ENCODE measurements at regions not wholly inside any gene's neighbourhood (a gene's known extent, or its start where the extent isn't known, plus 50 kb on each side); places are given as distances from the start of the nearest gene placed in this dataset.

DNA sequence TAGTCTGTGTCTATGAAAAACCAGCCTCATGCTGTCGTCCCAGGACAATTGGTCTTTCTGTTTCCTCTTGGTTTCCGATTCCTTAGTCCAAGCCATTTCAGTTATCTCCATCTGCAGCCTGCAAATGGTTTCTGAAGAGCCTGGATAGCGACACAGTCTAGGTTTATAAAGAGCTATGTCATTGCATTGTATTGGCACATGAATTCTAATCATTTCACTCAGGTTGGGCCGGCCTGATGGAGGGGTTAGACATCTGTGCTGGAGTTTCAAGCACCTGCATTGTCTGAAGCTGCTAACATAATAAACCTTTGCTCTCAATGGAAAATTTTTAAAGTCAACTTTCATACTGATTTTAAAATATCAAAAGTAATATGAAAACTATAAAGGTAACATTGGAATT, 232.6 kb upstream of the MAP3K7 start (continued):
- TF ChIP-seq, protein P1, sequence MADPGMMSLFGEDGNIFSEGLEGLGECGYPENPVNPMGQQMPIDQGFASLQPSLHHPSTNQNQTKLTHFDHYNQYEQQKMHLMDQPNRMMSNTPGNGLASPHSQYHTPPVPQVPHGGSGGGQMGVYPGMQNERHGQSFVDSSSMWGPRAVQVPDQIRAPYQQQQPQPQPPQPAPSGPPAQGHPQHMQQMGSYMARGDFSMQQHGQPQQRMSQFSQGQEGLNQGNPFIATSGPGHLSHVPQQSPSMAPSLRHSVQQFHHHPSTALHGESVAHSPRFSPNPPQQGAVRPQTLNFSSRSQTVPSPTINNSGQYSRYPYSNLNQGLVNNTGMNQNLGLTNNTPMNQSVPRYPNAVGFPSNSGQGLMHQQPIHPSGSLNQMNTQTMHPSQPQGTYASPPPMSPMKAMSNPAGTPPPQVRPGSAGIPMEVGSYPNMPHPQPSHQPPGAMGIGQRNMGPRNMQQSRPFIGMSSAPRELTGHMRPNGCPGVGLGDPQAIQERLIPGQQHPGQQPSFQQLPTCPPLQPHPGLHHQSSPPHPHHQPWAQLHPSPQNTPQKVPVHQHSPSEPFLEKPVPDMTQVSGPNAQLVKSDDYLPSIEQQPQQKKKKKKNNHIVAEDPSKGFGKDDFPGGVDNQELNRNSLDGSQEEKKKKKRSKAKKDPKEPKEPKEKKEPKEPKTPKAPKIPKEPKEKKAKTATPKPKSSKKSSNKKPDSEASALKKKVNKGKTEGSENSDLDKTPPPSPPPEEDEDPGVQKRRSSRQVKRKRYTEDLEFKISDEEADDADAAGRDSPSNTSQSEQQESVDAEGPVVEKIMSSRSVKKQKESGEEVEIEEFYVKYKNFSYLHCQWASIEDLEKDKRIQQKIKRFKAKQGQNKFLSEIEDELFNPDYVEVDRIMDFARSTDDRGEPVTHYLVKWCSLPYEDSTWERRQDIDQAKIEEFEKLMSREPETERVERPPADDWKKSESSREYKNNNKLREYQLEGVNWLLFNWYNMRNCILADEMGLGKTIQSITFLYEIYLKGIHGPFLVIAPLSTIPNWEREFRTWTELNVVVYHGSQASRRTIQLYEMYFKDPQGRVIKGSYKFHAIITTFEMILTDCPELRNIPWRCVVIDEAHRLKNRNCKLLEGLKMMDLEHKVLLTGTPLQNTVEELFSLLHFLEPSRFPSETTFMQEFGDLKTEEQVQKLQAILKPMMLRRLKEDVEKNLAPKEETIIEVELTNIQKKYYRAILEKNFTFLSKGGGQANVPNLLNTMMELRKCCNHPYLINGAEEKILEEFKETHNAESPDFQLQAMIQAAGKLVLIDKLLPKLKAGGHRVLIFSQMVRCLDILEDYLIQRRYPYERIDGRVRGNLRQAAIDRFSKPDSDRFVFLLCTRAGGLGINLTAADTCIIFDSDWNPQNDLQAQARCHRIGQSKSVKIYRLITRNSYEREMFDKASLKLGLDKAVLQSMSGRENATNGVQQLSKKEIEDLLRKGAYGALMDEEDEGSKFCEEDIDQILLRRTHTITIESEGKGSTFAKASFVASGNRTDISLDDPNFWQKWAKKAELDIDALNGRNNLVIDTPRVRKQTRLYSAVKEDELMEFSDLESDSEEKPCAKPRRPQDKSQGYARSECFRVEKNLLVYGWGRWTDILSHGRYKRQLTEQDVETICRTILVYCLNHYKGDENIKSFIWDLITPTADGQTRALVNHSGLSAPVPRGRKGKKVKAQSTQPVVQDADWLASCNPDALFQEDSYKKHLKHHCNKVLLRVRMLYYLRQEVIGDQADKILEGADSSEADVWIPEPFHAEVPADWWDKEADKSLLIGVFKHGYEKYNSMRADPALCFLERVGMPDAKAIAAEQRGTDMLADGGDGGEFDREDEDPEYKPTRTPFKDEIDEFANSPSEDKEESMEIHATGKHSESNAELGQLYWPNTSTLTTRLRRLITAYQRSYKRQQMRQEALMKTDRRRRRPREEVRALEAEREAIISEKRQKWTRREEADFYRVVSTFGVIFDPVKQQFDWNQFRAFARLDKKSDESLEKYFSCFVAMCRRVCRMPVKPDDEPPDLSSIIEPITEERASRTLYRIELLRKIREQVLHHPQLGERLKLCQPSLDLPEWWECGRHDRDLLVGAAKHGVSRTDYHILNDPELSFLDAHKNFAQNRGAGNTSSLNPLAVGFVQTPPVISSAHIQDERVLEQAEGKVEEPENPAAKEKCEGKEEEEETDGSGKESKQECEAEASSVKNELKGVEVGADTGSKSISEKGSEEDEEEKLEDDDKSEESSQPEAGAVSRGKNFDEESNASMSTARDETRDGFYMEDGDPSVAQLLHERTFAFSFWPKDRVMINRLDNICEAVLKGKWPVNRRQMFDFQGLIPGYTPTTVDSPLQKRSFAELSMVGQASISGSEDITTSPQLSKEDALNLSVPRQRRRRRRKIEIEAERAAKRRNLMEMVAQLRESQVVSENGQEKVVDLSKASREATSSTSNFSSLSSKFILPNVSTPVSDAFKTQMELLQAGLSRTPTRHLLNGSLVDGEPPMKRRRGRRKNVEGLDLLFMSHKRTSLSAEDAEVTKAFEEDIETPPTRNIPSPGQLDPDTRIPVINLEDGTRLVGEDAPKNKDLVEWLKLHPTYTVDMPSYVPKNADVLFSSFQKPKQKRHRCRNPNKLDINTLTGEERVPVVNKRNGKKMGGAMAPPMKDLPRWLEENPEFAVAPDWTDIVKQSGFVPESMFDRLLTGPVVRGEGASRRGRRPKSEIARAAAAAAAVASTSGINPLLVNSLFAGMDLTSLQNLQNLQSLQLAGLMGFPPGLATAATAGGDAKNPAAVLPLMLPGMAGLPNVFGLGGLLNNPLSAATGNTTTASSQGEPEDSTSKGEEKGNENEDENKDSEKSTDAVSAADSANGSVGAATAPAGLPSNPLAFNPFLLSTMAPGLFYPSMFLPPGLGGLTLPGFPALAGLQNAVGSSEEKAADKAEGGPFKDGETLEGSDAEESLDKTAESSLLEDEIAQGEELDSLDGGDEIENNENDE (IDR thresholded peaks at IDR 0.05; ENCODE audit: insufficient replicate concordance, low read length): no peak
- TF ChIP-seq ASH2L (IDR thresholded peaks at IDR 0.05; ENCODE audit: low read length) (no peak), ATF3 (IDR thresholded peaks at IDR 0.05; ENCODE audit: insufficient read depth, low read depth, low read length) (no peak), MAFK (IDR thresholded peaks at IDR 0.05; ENCODE audit: low read depth, low read length) (no peak), SIRT6 (IDR thresholded peaks at IDR 0.05; ENCODE audit: low read length) (no peak), RAD21 (IDR thresholded peaks at IDR 0.05 in 1 of 2, conservative IDR thresholded peaks at IDR 0.05 in 1 of 2; ENCODE audit: low read depth in 2 of 2, low read length in 2 of 2) (no peak), SIX5 (IDR thresholded peaks at IDR 0.05; ENCODE audit: low read depth, low read length) (no peak)

All from H1 (cell line).